HepG2 (cell line): ENCODE measurements at regions not wholly inside any gene's neighbourhood (a gene's known extent, or its start where the extent isn't known, plus 50 kb on each side); places are given as distances from the start of the nearest gene placed in this dataset.

Experiments
- ASH2L ChIP-seq: fragments of 300-600, 200-600 bp; sonication (generic); IDR thresholded peaks from 2 replicates; pipeline ENCODE4 v1.7.0; 2017; ENCODE audit warnings: low read depth, mild to moderate bottlenecking, moderate library complexity, mixed read lengths, low read length; ENCODE audit not compliant: insufficient read length
- HNF4A ChIP-seq: sonication (generic); formaldehyde crosslinking; IDR thresholded peaks from 2 replicates; pipeline ENCODE4 v1.4.0; 2020; ENCODE audit warnings: missing genetic modification reagents
- KLF6 ChIP-seq: IDR thresholded peaks from 2 replicates; pipeline ENCODE4 v1.8.0; 2016; ENCODE audit warnings: missing biosample characterization, missing genetic modification reagents
- PITX1 ChIP-seq: sonication (generic); formaldehyde crosslinking; IDR thresholded peaks from 2 replicates; pipeline ENCODE4 v1.5.1; 2020; ENCODE audit warnings: mild to moderate bottlenecking, missing genetic modification reagents
- RXRA ChIP-seq: sonication (generic); formaldehyde crosslinking; IDR thresholded peaks from 2 replicates; pipeline ENCODE4 v1.5.1; 2020; ENCODE audit warnings: missing genetic modification reagents
- SAP130 ChIP-seq: IDR thresholded peaks from 2 replicates; pipeline ENCODE4 v1.6.1; 2016; ENCODE audit warnings: low read depth
- TCF7L2 ChIP-seq: IDR thresholded peaks from 2 replicates; pipeline ENCODE4 v1.6.1; 2011; ENCODE audit warnings: mild to moderate bottlenecking, low read depth, low read length, moderate library complexity
- TEAD3 ChIP-seq: optimal IDR thresholded peaks from 2 replicates; pipeline ENCODE3; 2016; ENCODE audit warnings: borderline replicate concordance
- YEATS2 ChIP-seq: sonication (generic); formaldehyde crosslinking; IDR thresholded peaks from 2 replicates; pipeline ENCODE4 v1.4.0; 2020; ENCODE audit warnings: missing genetic modification reagents, borderline replicate concordance
- ZBTB42 ChIP-seq: sonication (generic); formaldehyde crosslinking; IDR thresholded peaks from 2 replicates; pipeline ENCODE4 v1.5.0; 2020; ENCODE audit warnings: mild to moderate bottlenecking, missing genetic modification reagents
- ZFP1 ChIP-seq: IDR thresholded peaks from 2 replicates; pipeline ENCODE4 v1.6.1; 2016
- ZKSCAN1 ChIP-seq: fragments of 150-350 bp; IDR thresholded peaks from 2 replicates; pipeline ENCODE4 v1.6.1; 2014; ENCODE audit warnings: low read length
- ZNF138 ChIP-seq: sonication (generic); formaldehyde crosslinking; IDR thresholded peaks from 2 replicates; pipeline ENCODE4 v1.5.0; 2020; ENCODE audit warnings: mild to moderate bottlenecking, low read depth, missing genetic modification reagents
- ZNF552 ChIP-seq: sonication (generic); formaldehyde crosslinking; IDR thresholded peaks from 2 replicates; pipeline ENCODE4 v1.9.0; 2022; ENCODE audit warnings: missing genetic modification reagents, mild to moderate bottlenecking, borderline replicate concordance
- ZNF563 ChIP-seq: sonication (generic); formaldehyde crosslinking; IDR thresholded peaks from 2 replicates; pipeline ENCODE4 v1.8.0; 2022; ENCODE audit warnings: mild to moderate bottlenecking, moderate library complexity, missing genetic modification reagents
- TF ChIP-seq, protein P1 (sequence below): IDR thresholded peaks from 2 replicates; pipeline ENCODE4 v1.6.1; 2016; ENCODE audit warnings: low read depth, missing genetic modification reagents, missing compliant biosample characterization
- TF ChIP-seq, protein P2 (sequence below): sonication (generic); formaldehyde crosslinking; IDR thresholded peaks from 2 replicates; pipeline ENCODE4 v1.5.0; 2020; ENCODE audit warnings: mild to moderate bottlenecking, missing genetic modification reagents
- TF ChIP-seq, protein P3 (sequence below): sonication (generic); formaldehyde crosslinking; conservative IDR thresholded peaks from 2 replicates; pipeline ENCODE4 v1.8.1; 2023; ENCODE audit warnings: missing genetic modification reagents
- TF ChIP-seq, protein P4 (sequence below): sonication (generic); formaldehyde crosslinking; IDR thresholded peaks from 2 replicates; pipeline ENCODE4 v1.4.0; 2020; ENCODE audit warnings: mild to moderate bottlenecking, missing genetic modification reagents

DNA sequence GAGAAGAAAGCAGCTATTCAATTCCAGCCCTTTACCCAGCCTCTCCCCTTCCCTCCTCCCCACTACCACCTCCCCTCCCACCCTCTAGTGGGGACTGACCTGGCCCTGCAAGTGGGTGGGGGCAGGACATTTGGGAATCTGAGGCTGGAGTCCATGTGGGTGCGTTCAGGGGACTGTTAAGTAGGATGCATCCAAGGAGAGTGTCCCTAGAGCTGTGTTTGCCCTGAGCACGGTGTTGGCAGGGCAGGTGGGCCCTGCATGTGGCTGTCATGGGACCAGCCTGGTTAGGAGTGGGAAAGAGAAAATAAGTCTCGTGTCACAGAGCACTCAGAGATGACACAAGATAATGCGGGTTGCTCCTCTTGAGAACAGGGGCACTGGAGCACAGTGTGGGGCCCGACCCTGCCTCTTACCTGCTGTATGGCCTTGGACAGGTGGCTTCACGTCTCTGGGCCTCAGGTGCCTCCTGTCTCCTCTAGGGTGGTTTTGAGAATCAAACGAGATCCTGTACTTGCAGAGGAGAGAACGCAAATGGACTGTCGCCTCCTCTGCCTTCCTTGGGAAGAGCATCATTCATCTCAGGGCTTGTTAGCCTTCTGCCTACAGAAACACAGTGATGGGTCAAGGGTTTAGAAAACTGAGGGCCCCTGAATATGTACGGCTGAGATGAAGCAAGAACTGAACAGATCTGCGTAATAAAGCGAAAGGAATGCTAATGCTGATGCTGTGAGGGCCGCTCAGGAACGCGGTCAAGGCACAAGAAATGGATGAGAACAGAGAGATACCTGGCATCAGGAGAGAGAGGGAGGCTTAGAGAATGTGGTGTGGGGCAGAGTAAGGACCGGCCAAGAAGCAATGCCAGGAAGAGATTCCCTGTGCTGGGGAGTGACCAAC, 187.7 kb upstream of the HAAO start (continued):
- TF ChIP-seq, protein P1, sequence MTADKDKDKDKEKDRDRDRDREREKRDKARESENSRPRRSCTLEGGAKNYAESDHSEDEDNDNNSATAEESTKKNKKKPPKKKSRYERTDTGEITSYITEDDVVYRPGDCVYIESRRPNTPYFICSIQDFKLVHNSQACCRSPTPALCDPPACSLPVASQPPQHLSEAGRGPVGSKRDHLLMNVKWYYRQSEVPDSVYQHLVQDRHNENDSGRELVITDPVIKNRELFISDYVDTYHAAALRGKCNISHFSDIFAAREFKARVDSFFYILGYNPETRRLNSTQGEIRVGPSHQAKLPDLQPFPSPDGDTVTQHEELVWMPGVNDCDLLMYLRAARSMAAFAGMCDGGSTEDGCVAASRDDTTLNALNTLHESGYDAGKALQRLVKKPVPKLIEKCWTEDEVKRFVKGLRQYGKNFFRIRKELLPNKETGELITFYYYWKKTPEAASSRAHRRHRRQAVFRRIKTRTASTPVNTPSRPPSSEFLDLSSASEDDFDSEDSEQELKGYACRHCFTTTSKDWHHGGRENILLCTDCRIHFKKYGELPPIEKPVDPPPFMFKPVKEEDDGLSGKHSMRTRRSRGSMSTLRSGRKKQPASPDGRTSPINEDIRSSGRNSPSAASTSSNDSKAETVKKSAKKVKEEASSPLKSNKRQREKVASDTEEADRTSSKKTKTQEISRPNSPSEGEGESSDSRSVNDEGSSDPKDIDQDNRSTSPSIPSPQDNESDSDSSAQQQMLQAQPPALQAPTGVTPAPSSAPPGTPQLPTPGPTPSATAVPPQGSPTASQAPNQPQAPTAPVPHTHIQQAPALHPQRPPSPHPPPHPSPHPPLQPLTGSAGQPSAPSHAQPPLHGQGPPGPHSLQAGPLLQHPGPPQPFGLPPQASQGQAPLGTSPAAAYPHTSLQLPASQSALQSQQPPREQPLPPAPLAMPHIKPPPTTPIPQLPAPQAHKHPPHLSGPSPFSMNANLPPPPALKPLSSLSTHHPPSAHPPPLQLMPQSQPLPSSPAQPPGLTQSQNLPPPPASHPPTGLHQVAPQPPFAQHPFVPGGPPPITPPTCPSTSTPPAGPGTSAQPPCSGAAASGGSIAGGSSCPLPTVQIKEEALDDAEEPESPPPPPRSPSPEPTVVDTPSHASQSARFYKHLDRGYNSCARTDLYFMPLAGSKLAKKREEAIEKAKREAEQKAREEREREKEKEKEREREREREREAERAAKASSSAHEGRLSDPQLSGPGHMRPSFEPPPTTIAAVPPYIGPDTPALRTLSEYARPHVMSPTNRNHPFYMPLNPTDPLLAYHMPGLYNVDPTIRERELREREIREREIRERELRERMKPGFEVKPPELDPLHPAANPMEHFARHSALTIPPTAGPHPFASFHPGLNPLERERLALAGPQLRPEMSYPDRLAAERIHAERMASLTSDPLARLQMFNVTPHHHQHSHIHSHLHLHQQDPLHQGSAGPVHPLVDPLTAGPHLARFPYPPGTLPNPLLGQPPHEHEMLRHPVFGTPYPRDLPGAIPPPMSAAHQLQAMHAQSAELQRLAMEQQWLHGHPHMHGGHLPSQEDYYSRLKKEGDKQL, result no peak; the same call in 1 of the 2 replicates
- TF ChIP-seq YEATS2 (CRISPR knock-in tag) (peak; percentile 39; the same call in 1 of the 2 replicates), ZFP1 (CRISPR knock-in tag) (peak; percentile 79; the same call in 1 of the 2 replicates), HNF4A (CRISPR knock-in tag) (peak; percentile 82), TEAD3 (CRISPR knock-in tag) (no peak), ZNF552 (CRISPR knock-in tag) (no peak; the same call in 1 of the 2 replicates), ZNF563 (CRISPR knock-in tag) (peak; percentile 54; the same call in 1 of the 2 replicates), ZNF138 (CRISPR knock-in tag) (peak; percentile 54; the same call in 1 of the 2 replicates), ZKSCAN1 (no peak), ZBTB42 (CRISPR knock-in tag) (no peak; the same call in 1 of the 2 replicates), TCF7L2 (no peak), KLF6 (peak; percentile 17; the same call in 1 of the 2 replicates), SAP130 (CRISPR knock-in tag) (peak; percentile 64), ASH2L (no peak), RXRA (CRISPR knock-in tag) (peak; percentile 52; the same call in 1 of the 2 replicates), PITX1 (CRISPR knock-in tag) (0 out of 2 replicates have a peak, but pooled peaks have one; percentile 9)
- TF ChIP-seq, protein P2, sequence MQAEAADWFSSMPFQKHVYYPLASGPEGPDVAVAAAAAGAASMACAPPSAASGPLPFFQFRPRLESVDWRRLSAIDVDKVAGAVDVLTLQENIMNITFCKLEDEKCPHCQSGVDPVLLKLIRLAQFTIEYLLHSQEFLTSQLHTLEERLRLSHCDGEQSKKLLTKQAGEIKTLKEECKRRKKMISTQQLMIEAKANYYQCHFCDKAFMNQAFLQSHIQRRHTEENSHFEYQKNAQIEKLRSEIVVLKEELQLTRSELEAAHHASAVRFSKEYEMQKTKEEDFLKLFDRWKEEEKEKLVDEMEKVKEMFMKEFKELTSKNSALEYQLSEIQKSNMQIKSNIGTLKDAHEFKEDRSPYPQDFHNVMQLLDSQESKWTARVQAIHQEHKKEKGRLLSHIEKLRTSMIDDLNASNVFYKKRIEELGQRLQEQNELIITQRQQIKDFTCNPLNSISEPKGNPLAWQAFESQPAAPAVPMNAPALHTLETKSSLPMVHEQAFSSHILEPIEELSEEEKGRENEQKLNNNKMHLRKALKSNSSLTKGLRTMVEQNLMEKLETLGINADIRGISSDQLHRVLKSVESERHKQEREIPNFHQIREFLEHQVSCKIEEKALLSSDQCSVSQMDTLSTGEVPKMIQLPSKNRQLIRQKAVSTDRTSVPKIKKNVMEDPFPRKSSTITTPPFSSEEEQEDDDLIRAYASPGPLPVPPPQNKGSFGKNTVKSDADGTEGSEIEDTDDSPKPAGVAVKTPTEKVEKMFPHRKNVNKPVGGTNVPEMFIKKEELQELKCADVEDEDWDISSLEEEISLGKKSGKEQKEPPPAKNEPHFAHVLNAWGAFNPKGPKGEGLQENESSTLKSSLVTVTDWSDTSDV, result no peak; the same call in 1 of the 2 replicates
- TF ChIP-seq, protein P3, sequence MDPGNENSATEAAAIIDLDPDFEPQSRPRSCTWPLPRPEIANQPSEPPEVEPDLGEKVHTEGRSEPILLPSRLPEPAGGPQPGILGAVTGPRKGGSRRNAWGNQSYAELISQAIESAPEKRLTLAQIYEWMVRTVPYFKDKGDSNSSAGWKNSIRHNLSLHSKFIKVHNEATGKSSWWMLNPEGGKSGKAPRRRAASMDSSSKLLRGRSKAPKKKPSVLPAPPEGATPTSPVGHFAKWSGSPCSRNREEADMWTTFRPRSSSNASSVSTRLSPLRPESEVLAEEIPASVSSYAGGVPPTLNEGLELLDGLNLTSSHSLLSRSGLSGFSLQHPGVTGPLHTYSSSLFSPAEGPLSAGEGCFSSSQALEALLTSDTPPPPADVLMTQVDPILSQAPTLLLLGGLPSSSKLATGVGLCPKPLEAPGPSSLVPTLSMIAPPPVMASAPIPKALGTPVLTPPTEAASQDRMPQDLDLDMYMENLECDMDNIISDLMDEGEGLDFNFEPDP (CRISPR knock-in tag), result no peak
- TF ChIP-seq, protein P4, sequence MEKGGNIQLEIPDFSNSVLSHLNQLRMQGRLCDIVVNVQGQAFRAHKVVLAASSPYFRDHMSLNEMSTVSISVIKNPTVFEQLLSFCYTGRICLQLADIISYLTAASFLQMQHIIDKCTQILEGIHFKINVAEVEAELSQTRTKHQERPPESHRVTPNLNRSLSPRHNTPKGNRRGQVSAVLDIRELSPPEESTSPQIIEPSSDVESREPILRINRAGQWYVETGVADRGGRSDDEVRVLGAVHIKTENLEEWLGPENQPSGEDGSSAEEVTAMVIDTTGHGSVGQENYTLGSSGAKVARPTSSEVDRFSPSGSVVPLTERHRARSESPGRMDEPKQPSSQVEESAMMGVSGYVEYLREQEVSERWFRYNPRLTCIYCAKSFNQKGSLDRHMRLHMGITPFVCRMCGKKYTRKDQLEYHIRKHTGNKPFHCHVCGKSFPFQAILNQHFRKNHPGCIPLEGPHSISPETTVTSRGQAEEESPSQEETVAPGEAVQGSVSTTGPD, result peak; percentile 66
